GM12878 (cell line): ENCODE measurements at regions not wholly inside any gene's neighbourhood (a gene's known extent, or its start where the extent isn't known, plus 50 kb on each side); places are given as distances from the start of the nearest gene placed in this dataset.

Experiments used
- BCL3 ChIP-seq: IDR thresholded peaks from 2 replicates; pipeline ENCODE4 v1.6.1; 2011; ENCODE audit warnings: borderline replicate concordance, low read depth, mild to moderate bottlenecking, moderate library complexity, low read length; ENCODE audit not compliant: insufficient read depth, poor library complexity, severe bottlenecking
- BCLAF1 ChIP-seq: fragments of 450-650 bp; IDR thresholded peaks from 2 replicates; pipeline ENCODE4 v1.6.1; 2017; ENCODE audit warnings: antibody characterized with exemption, mild to moderate bottlenecking, moderate library complexity
- SMAD1 ChIP-seq: fragments of 450-650 bp; IDR thresholded peaks from 2 replicates; pipeline ENCODE4 v1.6.1; 2018; ENCODE audit warnings: mild to moderate bottlenecking, low read depth; ENCODE audit not compliant: partially characterized antibody
- ZBTB40 ChIP-seq: fragments of 450-650 bp; IDR thresholded peaks from 2 replicates; pipeline ENCODE4 v1.6.1; 2016; ENCODE audit warnings: mild to moderate bottlenecking, moderate library complexity, borderline replicate concordance

- no peak for TF ChIP-seq ZBTB40
- TF ChIP-seq BCL3: no peak
- no peak for TF ChIP-seq BCLAF1
- no peak for TF ChIP-seq SMAD1
These were observed 146.8 kb downstream of the UNC5CL start (continued) for GRCh38 chr6:40892223-40892622.
